Endodermal cell (in vitro differentiated cells): ENCODE measurements at regions not wholly inside any gene's neighbourhood (a gene's known extent, or its start where the extent isn't known, plus 50 kb on each side); places are given as distances from the start of the nearest gene placed in this dataset.

ENCODE experiments used
- DNase-seq: peaks from one replicate; pipeline ENCODE4 v3.0.0-alpha.2; 2017
- H3K27ac ChIP-seq: 2 replicates; pipeline ENCODE4 v1.5.1; 2013; ENCODE audit warnings: mild to moderate bottlenecking, low read depth, low read length, moderate library complexity
- H3K27me3 ChIP-seq: 2 replicates; pipeline ENCODE4 v1.6.1; 2013; ENCODE audit warnings: mild to moderate bottlenecking, low read length, moderate library complexity; ENCODE audit not compliant: insufficient read depth, control insufficient read depth, poor library complexity, severe bottlenecking
- H3K36me3 ChIP-seq: 2 replicates; pipeline ENCODE4 v1.7.0; 2013; ENCODE audit warnings: mild to moderate bottlenecking, low read length, moderate library complexity; ENCODE audit not compliant: control insufficient read depth, insufficient read depth
- H3K4me1 ChIP-seq: one replicate; pipeline ENCODE4 v1.7.0; 2013; ENCODE audit warnings: low read length; ENCODE audit not compliant: control insufficient read depth, insufficient read depth
- H3K4me3 ChIP-seq: 2 replicates; pipeline ENCODE4 v1.5.1; 2013; ENCODE audit warnings: mild to moderate bottlenecking, low read length, moderate library complexity
- H3K9ac ChIP-seq: 2 replicates; pipeline ENCODE4 v1.6.1; 2013; ENCODE audit warnings: mild to moderate bottlenecking, low read length, moderate library complexity; ENCODE audit not compliant: poor library complexity, severe bottlenecking; ENCODE audit errors: extremely low read depth
- H3K9me3 ChIP-seq: 2 replicates; pipeline ENCODE4 v1.6.1; 2013; ENCODE audit warnings: mild to moderate bottlenecking, low read length, moderate library complexity; ENCODE audit not compliant: control insufficient read depth
- H3K27ac Mint-ChIP-seq: 2 replicates; pipeline ENCODE4 v1.8.0; 2020; ENCODE audit warnings: mixed read lengths
- H3K27me3 Mint-ChIP-seq: 2 replicates; pipeline ENCODE4 v1.8.0; 2021; ENCODE audit warnings: mild to moderate bottlenecking, mixed read lengths; ENCODE audit not compliant: insufficient read depth
- H3K36me3 Mint-ChIP-seq: 2 replicates; pipeline ENCODE4 v1.8.0; 2020; ENCODE audit warnings: low read depth, mixed read lengths
- H3K4me1 Mint-ChIP-seq: 2 replicates; pipeline ENCODE4 v1.8.0; 2020; ENCODE audit warnings: mixed read lengths
- H3K4me3 Mint-ChIP-seq: 2 replicates; pipeline ENCODE4 v1.8.0; 2020; ENCODE audit warnings: mild to moderate bottlenecking, moderate library complexity, mixed read lengths
- H3K9me3 Mint-ChIP-seq: 2 replicates; pipeline ENCODE4 v1.8.0; 2020; ENCODE audit warnings: mild to moderate bottlenecking, mixed read lengths
- WGBS, 2 experiments: methylation state at CpG; one replicate each; pipeline versions ENCODE4 v1.1.5 to v1.1.7; 2013; ENCODE audit warnings: missing lambda C conversion rate in 2 of 2, mixed read lengths in 1 of 2; ENCODE audit not compliant: insufficient coverage in 1 of 2, insufficient read length in 1 of 2; 5-methylcytosine and 5-hydroxymethylcytosine counted together
- TF ChIP-seq, protein P1 (sequence below): fragments of 200-600 bp; sonication (generic); conservative IDR thresholded peaks from 2 replicates; pipeline ENCODE4 v1.5.0; 2021; ENCODE audit warnings: antibody characterized with exemption, mild to moderate bottlenecking

DNA sequence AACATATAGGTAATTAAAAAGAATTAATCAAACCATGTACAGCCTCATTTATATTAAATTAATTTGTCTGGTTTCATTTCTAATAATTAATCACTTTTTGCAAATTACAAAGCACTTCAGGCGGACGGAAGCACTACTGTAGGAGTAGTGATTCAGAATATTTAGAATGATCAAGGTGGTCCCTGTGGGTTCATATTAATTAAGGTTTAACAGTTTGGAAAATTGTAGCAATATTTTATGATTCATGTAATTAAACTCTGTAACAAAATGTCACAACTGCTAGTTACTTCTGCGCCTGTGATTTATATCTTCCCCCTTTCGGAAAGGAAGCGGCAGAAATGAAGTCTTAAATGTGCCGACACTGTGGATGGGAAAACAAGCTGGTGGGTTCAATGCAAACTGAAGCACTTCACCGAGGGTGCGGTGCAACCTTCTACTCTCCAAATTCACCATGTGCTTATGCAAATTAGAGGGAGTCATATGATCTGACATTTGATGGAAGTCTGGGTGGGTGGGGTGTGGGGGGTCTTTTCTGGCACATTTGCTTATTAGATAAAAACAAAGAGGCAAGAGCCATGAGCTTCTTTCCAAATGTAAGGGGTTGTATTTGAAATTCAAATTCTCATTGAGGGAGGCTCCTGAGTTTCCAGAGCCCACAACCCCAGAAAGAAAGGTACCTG lies 679.4 kb downstream of the TOX3 start:
- H3K4me3 Mint-ChIP-seq: no peak overlapping the region
- no peak overlapping the region for H3K4me3 ChIP-seq
- no peaks in the 10 kb centered on the region for H3K36me3 Mint-ChIP-seq
- peaks cover 4% of the 10 kb centered on the region for H3K4me1 ChIP-seq
- no peaks in the 10 kb centered on the region for H3K4me1 Mint-ChIP-seq
- no peak overlapping the region for H3K27ac Mint-ChIP-seq
- no peak overlapping the region for H3K27ac ChIP-seq
- no peaks in the 10 kb centered on the region for H3K36me3 ChIP-seq
- H3K27me3 Mint-ChIP-seq: no peaks in the 10 kb centered on the region
- WGBS, 2 experiments: 98 to 100% methylated on average over 3 to 8 of the region's 8 CpGs
- no peaks in the 10 kb centered on the region for H3K9me3 ChIP-seq
- no peaks in the 10 kb centered on the region for H3K9me3 Mint-ChIP-seq
- H3K9ac ChIP-seq: no peak overlapping the region
- H3K27me3 ChIP-seq: no peaks in the 10 kb centered on the region
- no peak for DNase-seq
- TF ChIP-seq, protein P1, sequence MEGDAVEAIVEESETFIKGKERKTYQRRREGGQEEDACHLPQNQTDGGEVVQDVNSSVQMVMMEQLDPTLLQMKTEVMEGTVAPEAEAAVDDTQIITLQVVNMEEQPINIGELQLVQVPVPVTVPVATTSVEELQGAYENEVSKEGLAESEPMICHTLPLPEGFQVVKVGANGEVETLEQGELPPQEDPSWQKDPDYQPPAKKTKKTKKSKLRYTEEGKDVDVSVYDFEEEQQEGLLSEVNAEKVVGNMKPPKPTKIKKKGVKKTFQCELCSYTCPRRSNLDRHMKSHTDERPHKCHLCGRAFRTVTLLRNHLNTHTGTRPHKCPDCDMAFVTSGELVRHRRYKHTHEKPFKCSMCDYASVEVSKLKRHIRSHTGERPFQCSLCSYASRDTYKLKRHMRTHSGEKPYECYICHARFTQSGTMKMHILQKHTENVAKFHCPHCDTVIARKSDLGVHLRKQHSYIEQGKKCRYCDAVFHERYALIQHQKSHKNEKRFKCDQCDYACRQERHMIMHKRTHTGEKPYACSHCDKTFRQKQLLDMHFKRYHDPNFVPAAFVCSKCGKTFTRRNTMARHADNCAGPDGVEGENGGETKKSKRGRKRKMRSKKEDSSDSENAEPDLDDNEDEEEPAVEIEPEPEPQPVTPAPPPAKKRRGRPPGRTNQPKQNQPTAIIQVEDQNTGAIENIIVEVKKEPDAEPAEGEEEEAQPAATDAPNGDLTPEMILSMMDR: no peak

GRCh38 chr16:51864575-51864974 lies 682.4 kb downstream of the TOX3 start:
- H3K27me3 Mint-ChIP-seq: no peaks in the 10 kb centered on the region
- H3K9ac ChIP-seq: no peak overlapping the region
- no peaks in the 10 kb centered on the region for H3K4me1 Mint-ChIP-seq
- H3K9me3 Mint-ChIP-seq: no peaks in the 10 kb centered on the region
- no peaks in the 10 kb centered on the region for H3K36me3 Mint-ChIP-seq
- H3K9me3 ChIP-seq: no peaks in the 10 kb centered on the region
- H3K4me3 ChIP-seq: no peak overlapping the region
- TF ChIP-seq, protein P1: no peak
- H3K36me3 ChIP-seq: no peaks in the 10 kb centered on the region
- H3K4me1 ChIP-seq: peaks cover 4% of the 10 kb centered on the region
- no peak overlapping the region for H3K27ac Mint-ChIP-seq
- no peaks in the 10 kb centered on the region for H3K27me3 ChIP-seq
- no peak overlapping the region for H3K4me3 Mint-ChIP-seq
- H3K27ac ChIP-seq: no peak overlapping the region
- no peak for DNase-seq
- 90% methylated on average over 1 of the region's 1 CpG; no CpG with 5 or more reads in 1 of the 2 experiments for WGBS, 2 experiments

- Histone ChIP-seq H3K9me3 (peaks cover 6% of the 10 kb centered on the region), H3K4me1 (peaks cover 9% of the 10 kb centered on the region), H3K4me3 (no peak overlapping the region), H3K27me3 (no peaks in the 10 kb centered on the region), H3K9ac (no peak overlapping the region), H3K36me3 (no peaks in the 10 kb centered on the region), H3K27ac (no peak overlapping the region)
- Mint-ChIP-seq H3K4me3 (no peak overlapping the region), H3K36me3 (no peaks in the 10 kb centered on the region), H3K27ac (no peak overlapping the region), H3K9me3 (peaks cover 4% of the 10 kb centered on the region), H3K4me1 (peaks cover 69% of the 10 kb centered on the region), H3K27me3 (no peaks in the 10 kb centered on the region)
- TF ChIP-seq, protein P1: no peak
- peak; percentile 62 for DNase-seq
- WGBS, 2 experiments: 83 to 92% methylated on average over 1 to 4 of the region's 4 CpGs
Measured at GRCh38 chr16:51854401-51854951, 692.5 kb downstream of the TOX3 start.
